HG02884 (cell line): ENCODE measurements at regions not wholly inside any gene's neighbourhood (a gene's known extent, or its start where the extent isn't known, plus 50 kb on each side); places are given as distances from the start of the nearest gene placed in this dataset.

Source experiments
- ATAC-seq: cut with Tn5 transposase; IDR thresholded peaks from one replicate; pipeline ENCODE4 v1.9.1; 2021; ENCODE audit warnings: mild to moderate bottlenecking, moderate library complexity; ENCODE audit not compliant: unreplicated experiment

DNA sequence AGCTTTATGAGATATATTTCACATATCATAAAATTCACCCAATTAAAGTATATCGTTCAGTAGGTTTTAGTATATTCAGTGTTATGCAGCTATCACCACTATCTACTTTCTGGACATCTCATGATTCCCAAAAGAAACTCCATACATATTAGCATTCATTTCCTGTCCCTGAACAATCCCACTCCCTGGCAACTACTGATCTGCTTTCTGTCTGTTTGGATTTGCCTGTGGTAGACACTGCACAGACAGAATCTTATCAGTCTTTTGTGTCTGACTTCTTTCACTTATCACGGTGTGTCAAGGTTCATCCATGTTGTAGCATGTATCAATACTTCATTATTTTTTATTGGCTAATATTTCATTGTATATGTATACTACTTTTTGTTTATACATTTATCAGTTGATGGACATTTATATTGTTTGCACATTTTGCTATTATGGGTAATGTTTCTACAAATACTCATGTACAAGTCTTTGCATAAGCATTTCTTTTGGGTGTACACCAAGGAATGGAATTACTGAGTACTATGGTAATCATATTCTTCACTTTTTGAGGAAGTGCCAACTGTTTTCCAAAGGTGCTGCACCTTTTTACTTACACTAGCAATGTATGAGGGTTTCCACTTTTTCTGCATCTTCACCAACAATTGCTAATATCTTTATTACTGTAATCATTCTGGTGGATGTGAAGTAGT lies 373.9 kb downstream of the AASDHPPT start:
- ATAC-seq = no peak

DNA sequence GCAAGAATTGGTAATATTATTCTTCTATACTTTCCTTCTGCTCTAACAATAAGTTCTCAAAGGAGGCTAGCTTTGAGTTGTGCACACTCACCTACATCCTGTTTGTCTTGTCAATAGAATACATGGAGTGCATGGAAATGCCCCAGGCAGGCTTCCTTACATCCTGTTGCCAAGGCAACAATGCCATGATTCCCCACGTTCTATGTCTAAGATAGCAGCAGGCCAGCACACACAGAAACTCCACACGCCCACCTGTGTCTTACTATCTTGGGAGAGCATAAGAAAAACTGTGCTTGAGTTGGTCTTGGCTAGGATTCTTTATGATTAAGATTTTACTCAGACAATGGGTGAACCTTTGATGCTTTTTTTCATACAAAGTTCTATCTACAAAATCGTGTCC lies 379.2 kb downstream of the AASDHPPT start:
- ATAC-seq = no peak

DNA sequence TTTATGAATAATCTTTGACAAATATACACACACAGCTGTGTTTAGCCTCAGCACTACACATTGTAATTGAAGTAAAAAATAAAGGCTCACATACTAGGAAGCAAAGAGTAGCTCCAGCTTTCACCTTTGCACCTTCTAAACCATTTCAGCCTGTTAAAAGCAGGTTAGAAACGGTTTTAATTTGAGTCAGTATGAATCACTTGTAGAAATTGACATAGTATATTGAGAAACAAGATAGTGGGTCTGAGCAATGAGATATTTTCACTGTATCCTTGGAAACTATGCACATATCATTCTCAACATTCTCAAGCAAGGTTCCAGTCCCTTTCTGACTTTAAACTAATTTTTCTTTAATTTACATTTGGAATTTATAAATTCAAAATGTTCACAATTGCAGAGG lies 380.3 kb downstream of the AASDHPPT start:
- no peak for ATAC-seq

DNA sequence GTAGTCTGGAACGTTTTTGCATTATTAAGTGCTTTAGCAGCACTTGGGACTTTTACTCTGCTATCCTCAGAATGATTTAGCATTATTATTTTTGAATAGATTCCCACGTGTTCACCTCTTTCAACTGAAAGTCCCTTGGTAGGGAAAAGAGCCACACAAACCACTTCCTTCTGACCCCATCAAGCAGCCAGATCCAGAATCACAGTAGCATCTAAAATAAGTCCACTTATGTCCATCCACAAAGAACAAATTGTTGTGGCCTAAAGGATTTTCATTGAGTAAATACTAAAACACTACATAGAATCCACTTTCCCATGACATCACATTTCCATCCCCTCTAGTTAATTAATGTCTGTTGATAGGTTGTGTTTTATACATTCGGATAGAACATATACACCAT lies 381.7 kb downstream of the AASDHPPT start:
- no peak for ATAC-seq

DNA sequence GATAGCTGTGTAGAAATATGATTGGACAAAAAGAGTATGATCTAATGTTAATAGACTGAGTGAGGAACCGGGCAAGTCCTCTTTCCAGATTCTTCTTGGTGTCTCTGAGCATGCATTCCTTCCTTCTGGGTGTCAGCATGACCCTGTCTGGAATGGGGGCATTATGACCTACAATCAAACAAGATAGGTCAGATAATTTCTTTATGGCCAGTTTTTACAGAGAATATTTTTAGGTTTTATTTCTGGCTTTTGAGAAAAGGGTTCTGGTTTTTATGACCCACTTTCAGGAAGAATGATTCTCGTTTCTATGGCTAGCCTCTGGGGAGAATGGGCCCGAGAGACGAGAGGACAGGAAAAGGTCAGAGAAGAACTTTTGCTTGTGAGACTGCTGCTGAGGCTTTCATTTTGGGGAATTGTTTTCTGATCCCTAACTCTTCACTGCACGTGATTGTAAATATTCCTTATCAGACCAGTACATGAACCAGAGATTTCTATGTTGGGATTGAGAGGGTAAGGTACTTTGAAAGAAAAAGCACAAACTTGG lies 383.8 kb downstream of the AASDHPPT start:
- no peak for ATAC-seq

DNA sequence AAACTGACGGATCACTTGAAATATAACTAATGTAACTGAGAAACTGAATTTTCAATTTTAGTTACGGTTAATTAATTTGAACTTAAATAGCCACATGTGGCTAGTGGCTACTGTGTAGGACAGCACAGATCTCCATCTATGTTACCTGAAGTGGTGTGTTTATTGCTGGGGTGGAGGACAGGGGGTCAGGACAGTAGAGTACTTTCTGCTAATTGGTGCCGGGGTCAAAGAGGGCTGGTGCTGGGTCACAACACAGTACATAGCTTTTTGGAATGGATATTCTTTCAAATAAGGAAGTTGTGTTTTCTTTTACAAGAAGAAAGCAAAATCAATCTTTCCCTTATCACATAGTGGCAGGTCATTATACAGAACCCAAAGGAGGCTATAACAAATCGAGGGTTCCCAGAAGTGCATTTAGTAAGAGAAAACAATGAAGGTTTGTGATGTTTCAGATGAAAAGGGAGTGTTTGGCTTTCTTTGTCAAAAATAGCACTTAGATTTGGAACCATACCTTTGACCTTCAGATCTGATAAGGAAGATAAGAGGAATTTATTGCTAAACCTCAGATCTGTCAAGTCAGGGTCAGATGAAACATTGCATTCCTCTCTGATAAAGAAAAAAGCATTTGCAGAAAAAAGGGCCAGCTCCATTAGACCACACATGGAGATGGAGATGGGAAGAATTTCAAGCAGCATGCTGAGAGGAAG lies 384.5 kb downstream of the AASDHPPT start:
- no peak for ATAC-seq

DNA sequence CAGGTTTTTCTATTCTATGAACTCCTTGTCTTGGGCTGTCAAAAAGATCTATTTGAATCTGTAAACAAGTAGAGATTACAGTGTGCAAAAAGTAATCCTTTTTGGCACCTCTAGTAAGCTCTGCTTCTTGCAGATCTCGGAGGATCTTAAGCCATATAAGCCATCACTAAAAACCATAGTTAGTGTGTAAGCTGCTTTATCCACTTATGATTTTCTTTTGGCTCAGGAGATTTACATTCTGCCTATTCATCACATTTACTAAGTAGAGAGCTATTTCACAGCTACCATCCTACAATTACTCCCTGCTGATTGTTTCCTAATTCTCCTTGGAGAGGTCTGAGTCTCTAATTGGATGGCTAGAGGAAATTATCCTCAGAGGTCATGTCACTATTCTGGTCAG lies 385.7 kb downstream of the AASDHPPT start:
- no peak for ATAC-seq

DNA sequence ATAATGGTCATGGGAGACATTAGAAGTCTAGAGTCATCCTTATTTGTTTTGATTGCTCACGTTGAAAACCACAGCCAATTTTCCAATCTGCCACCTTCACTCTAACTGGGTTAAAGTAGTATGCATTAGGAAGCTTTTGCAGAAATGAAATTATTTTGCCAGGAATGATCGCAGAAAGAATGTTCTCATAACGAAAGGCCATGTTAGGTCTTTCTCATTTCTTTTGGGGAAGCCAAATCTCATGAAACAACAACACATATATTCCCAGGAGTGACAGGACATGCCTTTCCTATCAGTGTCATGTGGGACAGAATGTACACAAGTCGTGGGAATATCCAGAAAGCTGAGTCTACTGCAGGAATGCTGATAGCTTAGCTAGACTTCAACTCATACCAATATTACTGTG lies 386.3 kb downstream of the AASDHPPT start:
- no peak for ATAC-seq

DNA sequence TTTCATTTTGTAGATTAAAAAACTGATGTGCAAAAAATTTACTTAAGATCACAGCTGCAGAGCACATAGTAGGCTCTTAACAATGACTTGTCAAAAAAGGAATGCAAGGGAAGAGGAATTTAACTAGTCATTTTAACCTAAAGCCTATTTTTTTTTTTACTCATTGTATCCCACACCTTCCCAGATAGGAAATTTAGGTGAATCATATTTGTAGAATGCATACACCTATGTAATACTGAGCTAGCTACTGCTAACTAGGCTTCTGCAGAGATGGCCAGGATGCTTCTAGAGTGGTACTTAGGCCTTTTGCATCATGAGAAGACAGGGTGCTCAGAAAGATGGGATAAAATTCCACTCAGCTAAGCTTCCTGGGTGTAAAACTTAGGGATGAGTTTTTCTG lies 387.3 kb downstream of the AASDHPPT start:
- no peak for ATAC-seq

DNA sequence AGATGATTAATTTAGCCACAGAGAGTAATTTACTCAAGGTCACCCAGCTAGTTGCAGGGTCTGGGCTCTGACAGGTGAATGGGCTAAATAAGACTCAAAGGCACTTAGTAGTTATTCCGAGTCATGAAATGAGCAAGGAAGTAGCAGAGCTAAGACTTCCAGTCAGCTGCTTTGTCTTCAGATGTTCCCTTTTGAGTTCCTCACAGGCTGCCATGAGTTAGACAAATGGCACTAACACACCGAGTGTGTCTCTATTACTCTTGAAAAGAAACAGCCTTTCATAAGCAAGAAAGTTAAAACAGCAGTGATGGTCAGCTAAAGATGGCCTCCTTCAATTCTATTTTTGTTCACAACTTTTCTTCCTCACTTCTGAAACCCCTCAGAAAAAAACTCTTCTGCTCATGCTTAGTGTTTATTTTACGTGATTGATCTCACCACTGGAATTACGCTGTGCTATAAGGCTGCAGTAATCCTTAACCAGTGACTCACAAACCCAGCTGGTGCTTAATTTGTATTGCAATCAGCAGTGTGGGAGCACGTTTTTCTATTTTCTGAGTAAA lies 389.1 kb downstream of the AASDHPPT start:
- no peak for ATAC-seq

DNA sequence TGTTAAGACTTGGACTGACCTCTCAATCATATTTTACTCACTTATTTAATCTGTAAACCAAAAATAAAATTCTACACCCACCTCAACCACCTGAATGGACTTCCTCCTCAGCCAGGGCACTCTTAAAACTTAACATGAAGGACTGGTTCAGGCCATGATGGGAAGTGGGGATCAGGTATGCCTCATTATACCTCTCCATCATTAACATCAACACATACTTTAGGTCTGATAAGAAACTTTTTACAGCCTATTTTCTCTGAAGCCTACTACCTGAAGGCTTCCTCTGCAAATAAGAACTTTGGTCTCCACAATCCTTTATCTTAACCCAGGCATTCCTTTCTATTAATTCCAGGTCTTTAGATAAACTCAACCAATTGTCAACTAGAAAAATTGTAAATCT lies 390.0 kb downstream of the AASDHPPT start:
- ATAC-seq = no peak

DNA sequence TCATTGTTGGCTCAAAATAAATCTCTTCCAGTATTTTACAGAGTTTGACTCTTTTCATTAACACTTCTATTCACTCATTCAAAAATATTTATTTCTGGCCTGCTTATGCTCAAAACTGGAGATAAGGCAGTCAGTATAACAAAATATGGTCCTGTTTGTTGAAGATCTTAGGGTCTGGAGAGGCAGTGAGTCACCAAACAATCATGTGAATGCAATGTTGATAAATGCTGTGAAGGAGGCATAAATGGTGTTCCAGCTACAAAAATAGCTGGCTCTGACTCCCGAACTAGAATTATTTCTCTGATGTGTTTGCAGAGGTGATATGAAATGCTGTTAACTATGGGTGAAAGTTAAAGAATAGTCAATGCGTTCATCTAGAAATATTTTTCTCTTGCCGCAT lies 390.6 kb downstream of the AASDHPPT start:
- no peak for ATAC-seq

DNA sequence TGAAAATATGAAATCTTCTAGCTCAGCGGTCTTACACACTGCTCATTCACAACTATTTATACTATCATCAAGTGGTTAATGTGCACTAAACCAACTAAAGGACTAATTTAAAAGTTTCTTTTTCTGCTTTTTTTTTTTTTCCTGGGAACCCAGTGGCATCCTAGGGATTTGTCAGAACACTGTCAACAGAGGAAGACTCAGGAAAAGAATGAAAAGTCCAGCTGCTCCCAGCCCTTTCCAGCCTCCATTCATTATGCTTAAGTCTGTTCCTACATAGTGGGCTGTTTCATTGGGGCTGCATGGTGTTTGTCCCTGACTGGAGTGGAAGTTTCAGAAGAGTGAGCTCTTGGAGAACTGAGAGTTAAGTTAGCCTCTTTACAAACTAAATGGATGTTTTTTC lies 391.1 kb downstream of the AASDHPPT start:
- no peak for ATAC-seq

DNA sequence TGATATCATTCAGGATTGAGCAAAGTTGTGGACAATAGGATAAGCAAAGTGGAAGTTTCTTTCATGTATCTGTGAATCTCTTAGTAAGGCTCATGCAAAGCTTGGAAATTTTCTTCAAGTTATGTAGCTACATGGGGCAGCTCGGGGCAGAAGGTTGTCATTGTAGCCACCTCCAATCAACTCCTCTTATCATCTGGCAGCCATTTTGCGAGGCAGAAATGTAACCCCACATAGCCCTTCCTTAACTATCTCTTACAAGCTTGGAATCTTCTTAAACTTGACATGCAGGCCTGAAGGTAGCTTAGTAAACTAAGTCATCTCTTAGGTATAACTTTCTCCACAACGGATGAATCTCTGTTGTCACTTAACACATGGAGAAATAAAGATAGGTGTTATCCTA lies 392.8 kb downstream of the AASDHPPT start:
- ATAC-seq = no peak

DNA sequence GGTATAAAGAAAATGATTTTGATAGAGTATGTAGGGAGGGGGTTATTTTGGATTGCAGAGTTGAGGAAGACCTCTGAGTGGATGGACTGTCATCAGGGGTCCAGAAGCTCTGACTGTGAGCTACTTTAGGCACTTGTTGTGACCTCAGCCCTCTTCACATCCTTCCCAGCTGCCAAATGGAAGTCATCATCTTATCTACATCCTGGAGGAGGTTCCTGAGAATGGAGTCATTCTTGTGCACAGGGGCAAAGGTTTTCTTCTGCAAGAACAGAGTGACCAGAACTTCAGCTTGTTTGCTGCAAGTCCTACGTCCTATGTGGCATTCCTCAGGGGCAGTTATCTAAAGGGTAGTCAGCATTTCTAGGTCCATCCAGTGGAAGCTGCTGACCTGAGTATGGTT lies 393.8 kb downstream of the AASDHPPT start:
- ATAC-seq = no peak

DNA sequence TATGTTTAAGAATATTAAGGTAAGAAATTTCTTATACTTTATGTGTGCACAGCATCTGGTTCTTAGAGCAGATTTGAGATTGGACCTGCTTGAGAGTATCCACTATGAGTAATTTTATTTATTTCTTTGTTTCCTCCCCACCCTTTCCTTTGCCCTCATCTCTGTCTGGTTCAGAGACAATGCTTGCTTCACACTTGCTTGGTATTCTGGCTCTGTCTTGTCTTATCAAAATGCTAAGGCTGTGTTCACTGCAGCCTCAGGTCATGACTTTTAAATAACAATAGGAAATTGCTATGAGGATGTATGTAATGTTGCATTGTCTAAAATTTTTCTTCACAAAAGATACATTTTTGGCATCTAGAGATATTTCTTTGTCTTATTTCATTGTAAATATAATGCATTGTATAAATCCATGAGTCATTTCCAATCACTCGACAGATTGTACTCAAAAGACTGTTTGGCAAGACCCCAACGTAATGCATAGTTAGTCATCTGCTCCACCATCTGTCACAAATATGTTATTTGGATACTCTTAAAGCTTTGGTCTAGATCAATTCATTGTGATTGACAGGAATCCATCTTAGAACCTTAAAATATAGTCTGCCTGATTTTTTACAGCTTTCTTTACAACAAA lies 395.7 kb downstream of the AASDHPPT start:
- no peak for ATAC-seq

DNA sequence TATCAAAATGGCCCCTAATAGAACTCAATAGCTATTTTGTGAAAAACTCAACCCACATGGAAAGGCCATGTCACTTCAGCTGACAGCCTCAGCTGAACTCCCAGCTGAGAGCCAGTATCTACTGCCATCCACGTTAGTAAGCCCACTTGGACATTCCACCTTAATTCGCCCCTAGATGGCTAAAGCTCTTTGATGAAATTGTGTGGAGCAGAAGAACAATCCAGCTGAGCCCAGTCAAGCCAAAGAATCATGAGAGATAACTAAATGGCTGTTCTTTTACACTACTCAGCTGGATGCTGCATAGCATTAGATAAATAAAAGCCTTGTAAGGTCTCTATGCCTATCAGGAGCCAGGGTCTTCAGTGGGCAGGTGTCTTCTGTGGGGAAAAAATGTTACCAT lies 396.8 kb downstream of the AASDHPPT start:
- no peak for ATAC-seq

DNA sequence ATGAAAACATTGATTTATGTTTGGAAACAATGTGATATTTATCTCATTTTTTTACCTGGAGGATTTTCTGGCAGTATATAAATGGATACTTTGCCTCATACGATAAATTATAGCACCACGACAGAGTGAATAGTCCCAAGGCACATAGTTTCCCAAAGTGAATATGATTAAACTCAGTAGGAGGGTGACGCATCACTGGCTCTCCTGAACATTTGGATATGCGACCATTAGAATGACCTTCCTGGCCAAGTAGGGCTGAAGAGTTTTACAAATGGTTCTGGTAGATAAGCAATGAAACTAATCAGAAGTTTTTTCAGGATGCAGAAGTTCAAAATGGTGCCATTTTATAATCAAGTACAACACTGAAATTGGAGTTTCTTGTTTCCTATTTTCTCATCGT lies 397.7 kb downstream of the AASDHPPT start:
- ATAC-seq = no peak

DNA sequence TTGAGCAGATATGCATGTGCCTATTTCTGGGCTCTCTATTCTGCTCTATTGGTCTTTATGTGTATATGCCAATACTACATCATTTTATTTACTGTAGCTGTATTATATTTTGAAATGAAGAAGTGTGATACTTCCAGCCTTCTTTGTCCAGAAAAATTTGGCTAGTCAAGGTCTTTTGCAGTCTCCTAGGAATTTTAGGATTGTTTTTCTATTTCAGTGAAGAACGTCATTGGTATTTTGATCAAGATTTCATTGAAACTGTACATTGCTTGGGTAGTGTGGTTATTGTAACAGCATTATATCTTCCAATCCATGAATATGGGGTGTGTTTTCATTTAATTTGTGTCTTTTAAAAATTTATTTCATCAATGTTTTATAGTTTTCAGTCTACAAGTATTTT lies 400.3 kb downstream of the AASDHPPT start:
- ATAC-seq = no peak

DNA sequence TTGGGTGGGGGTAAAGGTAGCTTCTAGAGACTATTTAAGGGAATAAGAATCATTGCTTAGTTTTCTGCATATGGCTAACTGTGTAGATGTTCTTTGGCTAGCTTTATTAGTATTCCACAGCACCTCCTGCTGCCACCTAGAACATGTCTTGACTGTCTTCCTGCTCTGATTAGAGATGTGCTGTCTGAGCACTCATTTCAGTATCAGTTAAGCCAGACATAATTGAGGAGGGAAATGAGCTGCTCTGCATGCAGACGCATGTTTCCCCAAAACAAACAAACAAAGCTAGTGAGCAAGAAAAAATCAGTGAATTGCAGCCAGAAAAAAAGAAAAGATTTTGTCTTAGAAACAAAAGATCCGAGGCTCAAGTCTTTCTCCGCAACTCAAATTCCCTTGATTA lies 402.2 kb downstream of the AASDHPPT start:
- ATAC-seq = no peak

DNA sequence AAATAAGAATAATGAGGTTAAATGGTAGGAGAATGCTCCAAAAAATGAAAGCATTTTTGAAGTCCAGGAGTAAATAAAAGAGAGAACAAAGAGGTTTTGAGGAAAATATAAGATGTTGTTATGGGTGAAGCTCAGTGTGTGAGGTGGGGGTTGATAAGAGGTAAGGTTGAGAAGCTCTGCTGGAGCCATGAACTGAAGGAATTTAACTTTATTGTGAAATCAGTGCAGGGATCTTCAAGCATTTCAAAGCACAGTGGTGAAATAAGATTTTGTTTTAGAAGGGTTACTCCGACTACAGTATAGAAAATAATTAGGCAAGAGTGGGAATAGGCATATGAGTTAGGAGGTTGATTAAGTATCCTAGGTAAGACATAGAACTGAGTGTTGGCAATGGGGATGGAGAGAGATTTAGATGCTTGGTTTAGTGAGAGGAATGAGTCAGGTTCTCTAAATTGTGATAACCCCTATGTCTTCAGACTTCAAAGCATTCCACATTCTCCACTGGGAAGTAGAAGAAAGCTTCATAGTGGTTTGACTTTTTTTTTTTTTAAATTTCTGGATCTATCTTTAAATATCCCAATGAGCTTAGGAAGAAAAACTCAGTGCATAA lies 403.2 kb downstream of the AASDHPPT start:
- no peak for ATAC-seq
